ENCODE measurements at regions not wholly inside any gene's neighbourhood (a gene's known extent, or its start where the extent isn't known, plus 50 kb on each side); places are given as distances from the start of the nearest gene placed in this dataset.

DNA sequence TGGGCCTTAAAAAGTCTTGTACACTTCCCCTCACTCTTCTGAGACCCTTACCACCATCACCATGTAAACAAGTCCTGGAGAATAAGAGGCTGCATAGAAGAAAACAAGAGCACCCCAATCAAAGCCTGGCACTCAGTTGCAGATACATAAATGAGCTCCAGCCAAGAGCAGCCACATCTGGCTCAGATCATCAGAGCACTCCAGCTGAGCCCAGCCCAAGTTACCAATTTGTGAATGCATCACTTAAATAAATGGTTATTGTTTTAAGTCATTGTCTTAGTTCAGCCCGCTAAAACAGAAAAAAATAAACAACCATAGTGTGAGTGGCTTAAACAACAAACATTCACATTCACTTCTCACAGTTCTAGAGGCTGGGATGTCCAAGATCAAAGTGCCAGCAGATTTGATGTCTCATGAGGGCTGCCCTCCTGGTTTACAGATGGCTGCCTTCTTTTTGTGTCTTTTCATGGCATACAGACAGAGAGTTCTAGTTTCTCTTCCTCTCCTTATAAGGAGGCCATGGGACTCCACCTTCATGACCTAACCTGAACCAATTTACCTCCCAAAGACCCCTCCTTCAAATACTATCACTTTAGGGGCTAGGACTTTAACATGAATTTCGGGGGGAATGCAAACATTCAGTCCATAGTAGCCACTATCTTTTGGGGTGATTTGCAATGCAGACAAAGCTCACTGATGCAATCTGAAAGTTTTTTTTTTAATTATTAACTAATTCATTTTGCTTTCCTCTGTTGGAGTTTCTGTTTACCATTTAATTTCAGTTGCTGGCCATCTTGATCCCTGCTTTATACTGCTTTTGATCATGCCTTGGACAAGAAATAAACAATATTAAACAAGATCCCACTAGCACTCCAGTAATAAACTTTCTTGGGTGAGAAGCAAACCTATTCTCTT is 187.5 kb upstream of the ACVR2A start:
- DNase-seq (ENCODE audit: extremely low read depth, low read depth, low spot score), result no peak

DNA sequence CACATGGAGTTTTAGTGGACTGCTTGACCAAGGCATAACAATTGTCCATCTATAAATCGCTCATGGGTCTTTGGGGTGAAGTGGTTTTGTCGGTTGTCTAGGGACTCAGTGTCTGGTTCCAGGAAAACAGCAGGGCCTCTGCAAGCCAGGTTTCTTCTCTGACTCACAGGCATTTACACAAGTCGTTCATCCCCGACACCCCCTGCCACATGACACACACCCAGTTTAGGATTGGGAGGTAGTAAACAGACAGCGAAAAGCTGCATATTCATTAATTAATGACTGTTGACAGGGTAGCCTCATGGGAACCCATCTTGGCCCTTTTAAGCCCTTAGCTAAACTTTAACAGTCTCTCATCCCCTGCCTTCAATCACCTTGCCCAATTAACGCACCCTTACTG is 194.8 kb upstream of the ACVR2A start:
- DNase-seq (ENCODE audit: extremely low read depth, low read depth, low spot score), result no peak

DNA sequence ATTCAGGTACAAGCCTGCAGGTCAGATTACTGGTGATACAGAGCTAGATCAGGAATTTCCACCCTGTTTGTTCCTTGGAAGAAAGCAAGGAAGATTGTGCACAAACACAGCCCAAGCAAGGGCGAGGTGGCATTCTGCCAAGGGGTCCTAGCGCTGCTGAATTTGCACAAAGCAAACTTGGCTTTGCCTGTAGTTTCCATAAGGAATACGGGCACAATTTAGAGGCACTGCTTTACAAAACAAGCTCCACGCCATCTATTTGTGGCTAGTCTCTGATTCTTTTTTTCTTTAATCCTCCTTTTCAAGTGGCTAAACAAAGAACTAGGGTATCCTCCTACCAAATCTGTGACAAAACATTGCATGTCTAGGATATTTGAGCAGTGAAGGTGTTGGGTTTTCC is 195.5 kb upstream of the ACVR2A start:
- no peak for DNase-seq (ENCODE audit: extremely low read depth, low read depth, low spot score)

DNA sequence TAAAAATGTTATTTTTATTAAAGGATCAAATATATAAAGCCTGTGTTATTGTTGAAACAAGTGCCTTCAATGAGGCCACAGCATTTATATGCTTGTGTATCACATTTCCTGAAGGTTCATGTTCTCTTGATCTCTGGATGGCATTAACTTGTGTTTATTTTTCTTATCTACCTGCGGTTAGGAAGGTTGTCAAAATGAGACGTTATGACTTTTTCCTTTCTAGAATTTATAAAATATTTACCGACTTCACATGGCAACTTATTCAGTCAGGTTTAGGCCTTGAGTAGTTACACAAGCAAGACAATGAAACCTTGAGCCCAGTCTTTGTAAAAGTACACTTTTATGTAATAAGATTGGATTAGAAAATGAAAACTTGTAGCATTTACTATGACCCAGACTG is 196.4 kb upstream of the ACVR2A start:
- no peak for DNase-seq (ENCODE audit: extremely low read depth, low read depth, low spot score)

DNA sequence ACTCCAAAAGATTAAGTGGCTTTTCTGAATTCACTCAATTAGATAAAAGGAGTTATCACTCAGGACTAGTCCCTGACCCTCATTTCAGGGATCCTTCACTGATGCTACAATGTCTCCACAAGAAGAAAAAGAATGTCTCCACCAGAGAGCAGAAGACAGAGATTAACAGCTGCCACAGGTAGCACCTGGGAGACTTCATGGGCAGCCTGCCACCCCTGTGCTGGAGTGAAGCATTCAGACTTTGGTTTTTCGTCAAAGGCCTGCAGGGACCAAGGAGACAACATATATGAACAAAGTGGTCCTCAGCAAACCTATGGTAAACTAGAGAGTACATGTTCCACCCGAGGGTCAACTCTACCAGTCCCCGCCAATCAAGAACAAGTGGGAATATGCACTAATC is 197.0 kb upstream of the ACVR2A start:
- DNase-seq (ENCODE audit: extremely low read depth, low read depth, low spot score), result no peak

DNA sequence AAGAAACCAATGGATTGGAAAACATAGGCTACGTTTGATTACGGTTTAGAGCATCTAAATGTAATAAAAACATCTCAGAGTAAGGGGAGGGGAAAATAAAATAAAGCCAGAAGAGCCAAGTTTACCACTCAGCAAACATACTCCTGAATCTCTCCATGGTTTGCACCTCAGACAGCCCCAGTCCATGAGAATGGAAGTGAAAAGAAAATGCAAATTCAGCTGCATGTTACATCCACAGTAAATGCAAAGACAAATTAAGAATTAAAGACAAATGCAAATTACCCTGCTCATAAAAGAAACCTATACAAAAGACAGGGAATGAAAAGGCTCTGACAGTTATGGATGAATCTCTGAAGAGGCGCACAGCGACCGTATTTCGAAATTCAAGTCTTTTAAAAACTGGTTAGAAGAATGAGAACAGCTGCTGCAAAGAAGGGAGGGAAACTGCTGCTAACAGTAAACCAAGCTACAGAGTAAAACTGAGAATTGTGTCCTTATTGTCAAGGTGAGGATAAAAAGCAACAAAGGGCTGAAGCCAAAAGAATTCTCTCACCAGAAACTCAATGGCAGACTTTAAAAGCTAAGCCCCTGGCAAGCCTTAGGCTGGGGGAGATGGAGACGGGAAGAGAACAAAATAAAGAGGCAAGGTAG is 197.9 kb upstream of the ACVR2A start:
- DNase-seq (ENCODE audit: extremely low read depth, low read depth, low spot score), result no peak

DNA sequence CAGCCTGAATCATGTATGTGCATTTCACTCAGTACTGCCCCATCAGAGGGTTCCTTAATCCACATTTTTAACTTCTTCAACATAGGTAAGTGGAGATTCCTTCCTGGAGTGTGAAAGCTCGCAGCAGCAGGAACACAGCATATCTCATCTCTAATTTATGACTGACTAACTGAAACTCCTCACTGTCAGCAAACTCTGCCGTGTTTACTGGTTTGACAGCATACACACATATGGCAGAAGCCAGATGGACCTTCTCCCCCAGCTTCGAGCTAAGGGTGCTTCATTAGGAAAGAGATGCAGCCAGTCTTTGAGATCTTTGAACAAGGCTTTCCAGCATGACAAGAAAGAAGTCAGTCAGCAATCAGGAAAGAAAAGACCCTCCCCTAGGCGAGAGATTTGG is 200.3 kb upstream of the ACVR2A start:
- DNase-seq (ENCODE audit: extremely low read depth, low read depth, low spot score), result no peak

DNA sequence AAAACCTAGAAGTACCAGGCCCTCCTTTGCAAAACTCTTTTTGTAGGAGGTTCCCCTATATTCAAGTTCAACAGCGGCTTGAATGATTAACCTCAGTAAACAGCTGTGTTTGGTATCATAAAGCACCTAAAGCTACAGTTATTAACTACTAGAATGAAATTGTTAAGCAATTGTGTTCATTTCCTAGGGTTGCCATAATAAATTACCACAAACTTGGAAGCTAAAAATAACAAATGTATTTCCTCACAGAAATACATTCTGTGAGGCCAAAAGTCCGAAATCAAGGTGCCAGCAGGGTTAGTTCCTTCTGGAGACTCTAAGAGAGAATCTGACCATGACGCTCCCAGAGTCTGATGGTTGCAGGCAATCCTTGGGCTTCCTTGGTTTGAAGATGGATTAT is 202.1 kb upstream of the ACVR2A start:
- no peak for DNase-seq (ENCODE audit: extremely low read depth, low read depth, low spot score)

DNA sequence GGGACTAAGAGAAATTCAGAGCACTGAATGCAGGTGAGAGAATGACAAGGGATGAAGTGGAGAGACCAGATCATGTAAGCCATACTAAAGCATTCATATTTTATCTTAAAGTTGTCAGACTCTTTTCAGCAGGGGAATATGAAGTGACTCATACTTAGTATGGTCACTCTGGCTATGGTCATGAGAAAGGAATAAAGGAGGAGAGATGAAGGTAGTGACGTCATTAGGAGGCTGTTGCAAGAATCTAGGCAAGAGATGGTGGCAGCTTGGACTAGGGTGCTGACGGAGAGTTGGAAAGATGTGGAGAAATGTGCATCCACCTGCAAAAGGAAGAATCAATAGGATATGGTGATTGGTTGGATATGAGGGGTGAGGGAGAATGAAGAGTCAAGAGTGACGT is 203.2 kb upstream of the ACVR2A start:
- no peak for DNase-seq (ENCODE audit: extremely low read depth, low read depth, low spot score)

DNA sequence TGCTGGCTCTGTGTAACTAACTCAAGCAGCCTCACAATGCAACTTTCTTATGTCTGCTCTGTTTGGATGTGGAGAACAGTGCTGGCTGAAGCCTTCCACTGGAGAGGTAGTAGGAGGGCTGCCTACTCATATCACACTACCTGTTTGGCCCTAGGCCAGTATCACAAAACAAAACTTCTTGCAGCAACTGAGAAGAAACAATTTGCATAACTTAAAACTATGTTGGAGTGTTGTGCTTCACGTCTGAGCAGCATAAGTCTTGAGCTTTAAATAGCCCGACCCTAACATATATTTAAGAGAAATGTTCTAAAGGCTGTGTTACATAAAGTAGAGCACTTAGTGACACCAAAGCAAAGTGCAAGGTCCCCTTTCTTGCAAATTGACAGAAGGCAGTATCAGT is 204.9 kb upstream of the ACVR2A start:
- DNase-seq (ENCODE audit: extremely low read depth, low read depth, low spot score), result no peak

DNA sequence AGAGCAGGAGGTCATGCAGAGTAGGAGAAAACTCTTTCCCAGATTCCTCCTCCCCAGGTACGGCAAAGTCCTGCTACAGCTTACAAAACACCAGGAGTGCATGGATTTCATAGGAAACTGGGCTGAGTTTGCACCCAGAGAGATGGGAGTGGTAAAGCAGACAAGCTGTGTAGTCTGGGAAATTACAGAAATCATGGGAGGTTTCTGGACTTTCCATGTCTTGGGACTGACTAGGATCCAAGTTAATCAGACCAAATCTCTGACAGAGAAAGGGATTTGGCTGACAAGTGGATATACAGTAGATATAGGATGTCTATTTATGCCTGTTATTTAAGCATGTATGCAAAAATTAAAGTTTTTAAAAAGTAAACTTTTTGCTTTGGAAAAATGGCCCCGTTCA is 205.4 kb upstream of the ACVR2A start:
- DNase-seq (ENCODE audit: extremely low read depth, low read depth, low spot score), result no peak

DNA sequence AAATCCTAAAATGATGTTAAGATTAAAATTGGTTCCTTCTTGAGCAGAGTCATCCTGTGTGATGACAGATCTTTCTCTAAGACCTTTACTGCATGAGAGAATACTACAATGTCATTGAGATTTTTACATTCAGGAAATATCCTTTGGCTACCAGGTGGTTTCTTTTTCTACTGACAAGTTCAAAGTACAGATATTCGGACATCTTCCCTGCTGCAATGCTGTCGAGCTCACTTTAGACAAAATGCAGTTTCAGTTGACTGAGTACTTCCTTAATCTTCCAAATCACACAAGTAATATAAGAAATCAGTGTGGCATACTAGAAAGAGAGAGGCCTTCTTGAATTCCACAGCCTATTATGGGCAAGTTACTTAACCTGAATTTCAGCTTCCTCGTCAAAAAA is 207.9 kb upstream of the ACVR2A start:
- no peak for DNase-seq (ENCODE audit: extremely low read depth, low read depth, low spot score)

DNA sequence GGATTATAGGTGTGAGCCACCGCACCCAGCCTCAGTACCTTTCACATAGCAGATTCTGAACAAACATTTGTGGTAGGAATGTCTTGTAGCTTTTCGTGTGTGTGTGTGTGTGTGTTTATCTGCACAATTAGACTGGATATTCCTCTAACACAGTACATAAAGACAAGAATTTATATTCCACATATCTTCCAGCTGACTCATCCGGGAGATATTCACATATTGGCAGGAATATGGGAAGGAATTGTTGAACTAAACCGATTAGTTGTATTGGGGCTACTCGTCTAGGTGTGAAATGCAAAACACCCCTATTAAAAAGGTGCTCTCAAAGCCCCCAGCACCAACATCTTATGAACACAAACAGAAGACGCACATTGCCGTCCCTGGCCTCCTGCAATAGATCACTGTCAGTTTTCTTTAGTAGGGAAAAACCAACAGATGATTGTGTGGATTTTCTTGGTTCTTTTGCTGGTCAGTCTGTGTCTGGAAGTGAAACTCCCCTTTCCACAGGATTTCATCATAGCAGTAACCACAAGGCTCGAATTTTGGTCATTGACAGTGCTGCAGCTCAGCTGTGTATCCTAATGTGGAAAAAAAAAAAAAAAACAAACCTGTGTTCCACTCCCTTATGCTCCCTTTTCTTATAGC is 208.5 kb upstream of the ACVR2A start:
- DNase-seq (ENCODE audit: extremely low read depth, low read depth, low spot score), result no peak

DNA sequence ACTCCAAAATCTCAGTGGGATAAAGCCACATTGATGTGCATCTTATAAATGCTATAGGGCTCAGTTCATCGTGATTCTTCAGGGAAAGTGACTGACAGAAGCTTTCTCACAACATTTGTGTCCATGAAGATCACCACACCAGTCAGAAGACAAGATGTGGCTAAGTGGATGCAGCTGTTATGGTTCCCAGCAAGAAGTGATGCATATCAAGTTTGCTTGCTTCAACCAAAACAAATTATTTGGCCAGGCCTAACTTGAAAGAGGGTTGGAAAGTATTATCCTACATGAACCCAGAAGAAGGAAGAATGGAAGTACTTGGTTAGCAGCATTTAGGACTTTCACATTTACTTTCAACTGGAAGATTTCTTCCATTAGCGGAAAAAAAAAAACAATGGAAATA is 210.0 kb upstream of the ACVR2A start:
- no peak for DNase-seq (ENCODE audit: extremely low read depth, low read depth, low spot score)

DNA sequence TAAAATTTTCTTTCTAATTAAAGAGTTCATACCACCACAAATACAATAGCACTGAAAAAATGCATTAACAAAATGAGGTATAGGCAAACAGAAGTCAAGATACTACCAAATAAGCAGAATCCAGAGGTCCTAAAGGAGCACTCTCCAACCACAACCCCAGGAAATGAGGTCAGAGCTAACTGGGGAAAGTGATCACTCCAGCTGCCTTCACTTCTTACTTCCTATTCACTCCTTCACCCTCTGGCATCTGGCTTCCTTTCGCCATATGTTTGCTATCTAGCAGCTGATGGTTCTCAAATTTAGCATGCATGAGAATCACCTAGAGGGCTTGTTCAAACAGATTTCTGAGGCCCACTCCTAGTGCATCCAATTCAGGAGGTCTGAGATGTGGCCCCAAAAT is 212.6 kb upstream of the ACVR2A start:
- DNase-seq (ENCODE audit: extremely low read depth, low read depth, low spot score), result no peak

DNA sequence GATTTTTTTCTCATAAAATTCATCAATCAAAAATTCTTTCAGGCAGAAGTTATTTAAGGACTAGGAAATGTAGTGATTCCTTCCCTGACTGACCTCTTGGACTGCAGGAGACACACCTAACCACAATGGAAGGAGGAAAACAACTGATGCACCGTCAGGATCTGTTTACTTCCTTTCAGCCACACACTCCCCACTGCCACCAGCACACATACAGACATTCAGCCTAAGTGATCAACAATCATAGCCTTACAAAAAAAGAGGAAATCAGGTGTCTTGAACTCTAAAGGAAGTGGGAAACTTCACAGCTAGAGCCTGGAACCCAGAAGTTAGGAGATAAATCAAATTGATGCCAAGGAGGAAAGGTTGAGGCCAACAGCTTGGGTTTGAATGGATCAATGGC is 213.5 kb upstream of the ACVR2A start:
- no peak for DNase-seq (ENCODE audit: extremely low read depth, low read depth, low spot score)

DNA sequence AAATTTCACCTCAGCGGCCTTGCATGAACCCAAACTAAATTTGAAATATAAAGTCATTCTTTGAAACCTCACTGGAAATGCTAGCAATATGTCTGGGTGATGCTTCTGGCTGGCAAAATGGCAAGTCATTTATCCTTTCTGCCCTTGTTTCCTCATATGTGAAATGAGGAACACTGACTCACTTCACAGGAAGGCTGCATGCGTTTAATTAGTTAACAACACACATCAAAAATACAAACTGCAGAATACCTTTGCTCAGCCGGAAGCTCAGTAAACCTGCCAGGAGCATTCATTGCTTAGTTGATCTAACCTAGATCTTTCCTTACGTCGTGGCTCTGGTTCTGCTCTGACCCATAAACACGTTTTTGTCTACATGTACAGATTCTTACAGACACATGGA is 214.2 kb upstream of the ACVR2A start:
- DNase-seq (ENCODE audit: extremely low read depth, low read depth, low spot score), result no peak

DNA sequence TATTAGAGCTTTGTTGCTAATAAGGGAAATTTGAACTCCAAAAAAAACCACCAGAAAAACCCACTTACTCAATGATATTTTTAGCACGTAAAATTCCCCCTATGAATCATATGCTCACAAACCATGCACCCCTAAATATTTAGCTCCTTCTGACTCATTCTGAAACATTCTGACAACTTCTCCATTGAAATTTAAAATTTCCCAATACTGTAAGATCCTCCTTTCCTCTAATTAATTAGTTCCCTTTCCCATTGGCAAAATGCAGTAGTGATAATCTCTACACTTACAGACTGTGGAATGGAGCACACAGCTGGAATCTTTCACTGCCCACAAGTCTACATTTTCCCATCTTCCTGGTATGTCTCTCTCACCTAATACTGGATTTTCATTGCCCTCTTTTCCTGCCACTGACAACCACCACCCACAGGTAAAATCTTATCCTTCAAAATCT is 215.8 kb upstream of the ACVR2A start:
- DNase-seq (ENCODE audit: extremely low read depth, low read depth, low spot score), result no peak

DNA sequence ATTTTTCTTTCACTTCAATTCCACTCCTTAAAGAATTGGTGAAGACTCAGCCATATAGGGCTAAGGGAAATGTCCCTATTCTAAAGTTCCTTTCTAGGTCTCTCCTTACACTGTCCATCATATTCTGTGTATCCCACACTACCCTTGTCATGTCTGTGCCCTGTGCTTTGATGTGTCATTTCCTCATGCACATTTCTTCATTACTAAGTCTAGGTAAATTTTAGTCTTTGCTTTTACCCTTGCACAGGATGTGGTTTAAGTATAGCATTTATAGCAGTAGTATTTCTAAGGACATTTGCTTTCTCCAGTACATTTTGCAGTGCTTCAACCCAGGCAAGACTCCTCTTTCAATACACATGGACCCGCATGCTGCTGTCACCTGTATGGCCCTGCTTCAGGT is 221.5 kb upstream of the ACVR2A start:
- no peak for DNase-seq (ENCODE audit: extremely low read depth, low read depth, low spot score)

DNA sequence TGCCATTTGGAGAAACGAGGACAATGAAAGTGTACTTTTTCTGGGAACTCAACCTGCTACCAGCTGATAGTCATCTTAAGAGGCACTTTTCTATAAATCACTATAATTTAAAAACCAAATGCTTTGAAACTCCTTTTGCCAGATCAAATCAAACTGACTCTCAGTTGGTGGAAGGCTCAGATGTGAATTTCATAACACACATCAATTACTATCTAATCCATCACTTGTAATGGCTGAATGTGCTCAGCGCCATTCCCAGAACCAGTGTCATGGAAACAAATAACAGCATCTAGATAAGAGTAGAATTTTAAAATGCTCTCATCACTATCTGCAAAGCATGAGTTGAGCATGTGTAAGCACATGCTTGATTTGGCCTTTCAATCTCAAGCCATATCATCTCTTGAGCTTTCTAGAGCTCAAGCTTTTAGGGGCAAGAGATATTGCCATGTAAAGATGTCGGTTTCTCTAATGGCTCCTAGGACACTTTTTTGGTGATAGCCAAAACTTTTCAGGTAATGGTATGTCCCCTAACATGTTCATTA is 223.1 kb upstream of the ACVR2A start:
- no peak for DNase-seq (ENCODE audit: extremely low read depth, low read depth, low spot score)

DNA sequence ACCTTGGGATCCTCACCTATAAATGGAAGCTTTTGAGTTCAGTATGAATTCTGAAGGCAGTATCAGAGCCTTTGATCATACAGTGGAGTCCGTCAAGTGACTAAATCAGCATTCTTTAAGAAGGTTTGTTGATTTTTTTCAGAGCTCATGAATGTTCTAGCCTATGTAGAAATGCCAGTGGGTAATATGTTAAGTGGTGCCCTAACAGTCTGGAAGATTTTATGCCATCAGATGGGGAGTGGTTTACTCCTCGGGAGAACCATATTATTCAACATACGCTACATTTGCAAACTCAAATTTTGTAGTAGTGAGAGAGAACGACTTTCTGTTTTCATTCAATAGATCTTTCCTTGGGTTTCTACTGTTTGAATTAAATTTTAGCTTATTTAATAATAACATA is 225.0 kb upstream of the ACVR2A start:
- no peak for DNase-seq (ENCODE audit: extremely low read depth, low read depth, low spot score)

DNA sequence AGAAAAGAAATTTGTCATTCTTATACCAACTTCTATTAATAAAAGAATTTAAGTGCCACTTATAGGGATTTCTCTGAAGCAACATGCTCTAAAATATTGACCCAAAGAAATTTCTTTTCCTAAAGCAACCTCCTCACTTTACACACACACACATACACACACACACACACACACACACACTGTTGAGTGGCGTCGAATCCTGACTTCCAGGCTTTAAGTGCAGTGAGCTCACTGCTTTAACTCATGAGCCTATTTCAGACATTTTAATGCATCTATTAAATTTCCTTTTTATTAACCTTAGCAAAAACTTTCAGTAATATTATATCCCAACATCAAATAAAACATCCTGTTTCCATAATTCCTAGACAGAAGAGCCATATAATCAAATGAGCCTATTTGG is 229.1 kb upstream of the ACVR2A start:
- DNase-seq (ENCODE audit: extremely low read depth, low read depth, low spot score), result no peak

Data from glomerular endothelial cell (primary cell).